NOMO-1 treated with DMSO at 0.1 percent for 48 hours (cell line): ENCODE measurements at regions not wholly inside any gene's neighbourhood (a gene's known extent, or its start where the extent isn't known, plus 50 kb on each side); places are given as distances from the start of the nearest gene placed in this dataset.
A peak's percentile ranks its signal among the peaks of the same experiment; 100 is the strongest.

Experiments
- DNase-seq: peaks from one replicate; lab custom pipeline; 2025; ENCODE audit not compliant: unreplicated experiment; lab: John Stamatoyannopoulos, UW

DNA sequence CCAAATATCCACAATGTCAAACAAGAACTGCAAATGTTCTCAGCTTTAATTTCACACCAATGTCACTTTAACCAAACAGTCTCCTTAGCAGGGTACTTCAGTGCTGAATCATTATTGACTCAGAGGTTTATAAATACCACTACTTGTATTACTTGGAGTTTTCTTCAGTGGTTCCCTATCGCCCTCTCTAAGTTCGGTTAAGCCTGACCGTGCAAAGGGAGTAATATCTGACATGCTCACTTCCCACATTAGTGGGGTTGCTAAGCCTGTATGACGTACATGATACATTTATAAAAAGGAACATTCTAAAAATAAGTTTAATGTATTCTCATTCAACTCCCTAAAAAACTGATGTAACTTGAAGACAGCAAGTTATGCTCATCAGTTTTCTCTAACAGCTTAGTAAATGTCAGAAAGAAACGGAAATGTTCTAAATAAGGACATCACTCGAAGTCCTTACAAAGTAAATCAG is 93.1 kb upstream of the ZC3H12C start:
- DNase-seq: peak; percentile 96

DNA sequence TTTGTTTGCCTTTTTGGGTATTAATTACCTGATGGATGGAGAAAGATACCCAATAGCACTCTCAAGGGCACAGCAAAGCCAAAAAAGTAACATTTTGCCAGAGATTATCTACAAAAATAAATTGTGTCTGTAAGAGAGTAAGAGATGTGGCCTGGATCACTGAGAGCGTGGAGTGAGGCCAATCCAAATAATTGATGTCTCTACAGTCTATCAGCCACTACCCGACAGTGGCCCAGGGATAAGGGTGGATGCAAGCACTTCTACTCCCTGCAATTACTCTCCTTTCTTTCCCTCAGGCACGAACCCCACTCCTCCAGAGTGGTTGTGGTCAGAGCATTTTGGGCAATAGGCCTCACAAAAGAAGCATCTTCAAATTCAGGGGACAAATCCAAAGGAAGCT is 92.3 kb upstream of the ZC3H12C start:
- DNase-seq: no peak

DNA sequence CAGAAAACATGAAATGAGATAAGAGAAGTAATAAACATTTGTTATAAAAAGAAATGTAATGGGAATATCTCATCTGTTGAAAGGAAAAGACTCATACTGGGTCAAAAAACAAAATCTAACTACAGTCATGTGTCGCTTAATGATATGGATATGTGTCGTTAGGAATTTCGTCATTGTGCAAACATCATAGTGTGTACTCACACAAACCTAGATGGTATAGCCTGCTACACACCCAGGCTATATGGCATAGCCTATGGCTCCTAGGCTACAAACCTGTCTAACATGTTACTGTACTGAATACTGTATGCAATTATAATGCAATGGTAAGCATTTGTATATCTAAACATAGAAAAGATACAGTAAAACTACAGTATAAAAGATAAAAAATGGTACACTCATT is 89.8 kb upstream of the ZC3H12C start:
- no peak for DNase-seq

DNA sequence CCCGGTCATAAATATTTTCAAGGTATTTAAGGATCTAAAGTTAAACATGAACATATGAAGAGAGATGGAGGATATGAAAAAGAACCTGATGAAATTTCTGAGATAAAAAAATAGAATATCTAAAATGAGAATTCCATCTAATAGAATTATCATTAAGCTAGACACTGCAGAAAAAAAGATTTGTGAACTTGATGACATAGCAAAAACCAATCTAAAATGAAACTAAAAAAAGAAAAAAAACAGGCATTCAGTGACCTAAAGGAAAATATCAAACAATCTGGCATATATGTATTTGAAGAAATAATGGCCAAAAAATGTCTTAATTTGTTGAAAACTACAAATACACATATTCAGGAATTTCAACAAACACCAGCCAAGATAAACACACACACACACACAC is 81.6 kb upstream of the ZC3H12C start:
- no peak for DNase-seq

DNA sequence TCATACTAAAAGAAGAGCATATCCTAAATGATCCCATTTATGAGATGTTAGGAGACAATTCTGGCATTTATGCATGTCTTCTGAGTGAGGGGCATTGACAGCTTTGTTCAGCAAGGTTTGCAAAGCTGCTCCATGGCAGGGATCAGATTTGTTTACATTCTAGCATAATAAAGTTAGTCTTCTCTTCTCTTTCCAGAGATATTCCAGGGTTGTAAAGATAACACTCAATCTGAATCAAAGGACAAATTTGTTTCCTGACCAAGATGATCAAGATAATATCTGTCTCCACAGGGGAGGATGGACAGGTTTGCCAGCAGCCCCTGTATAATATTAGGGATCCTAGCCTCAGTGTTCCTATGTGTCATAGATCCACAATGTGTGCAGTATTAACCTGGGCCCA is 77.5 kb upstream of the ZC3H12C start:
- no peak for DNase-seq

DNA sequence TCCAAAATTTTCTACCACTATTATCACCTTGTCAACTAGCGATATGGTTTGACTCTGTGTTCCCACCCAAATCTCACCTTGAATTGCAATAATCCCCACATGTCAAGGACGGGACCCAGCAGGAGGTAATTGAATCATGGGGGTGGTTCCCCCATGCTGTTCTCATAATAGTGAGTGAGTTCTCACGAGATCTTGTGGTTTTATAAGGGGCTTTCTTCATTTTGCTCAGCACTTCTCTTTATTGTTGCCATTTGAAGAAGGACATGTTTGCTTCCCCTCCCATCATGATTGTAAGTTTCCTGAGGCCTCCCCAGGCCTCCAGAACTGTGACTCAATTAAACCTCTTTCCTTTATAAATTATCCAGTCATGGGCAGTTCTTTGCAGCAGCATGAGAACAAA is 73.5 kb upstream of the ZC3H12C start:
- DNase-seq: no peak

DNA sequence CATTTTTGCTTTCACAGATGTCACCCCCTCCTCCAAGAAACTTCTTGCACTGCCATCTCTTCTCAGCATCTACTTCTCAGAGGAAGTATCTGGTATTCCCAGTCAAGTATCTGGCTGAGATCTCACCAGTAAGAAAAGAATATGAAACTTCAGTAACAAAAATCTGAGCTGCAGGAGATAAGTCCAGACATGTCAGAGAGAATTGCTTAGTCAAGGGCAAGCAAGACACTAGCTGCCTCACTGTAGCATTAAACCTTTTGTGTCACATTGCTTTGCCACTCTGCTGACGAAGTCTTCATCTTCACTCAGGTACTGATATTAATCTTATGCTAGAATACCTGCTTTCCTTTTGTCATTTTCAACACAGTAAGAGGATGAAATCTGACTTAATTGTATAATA is 70.6 kb upstream of the ZC3H12C start:
- no peak for DNase-seq

DNA sequence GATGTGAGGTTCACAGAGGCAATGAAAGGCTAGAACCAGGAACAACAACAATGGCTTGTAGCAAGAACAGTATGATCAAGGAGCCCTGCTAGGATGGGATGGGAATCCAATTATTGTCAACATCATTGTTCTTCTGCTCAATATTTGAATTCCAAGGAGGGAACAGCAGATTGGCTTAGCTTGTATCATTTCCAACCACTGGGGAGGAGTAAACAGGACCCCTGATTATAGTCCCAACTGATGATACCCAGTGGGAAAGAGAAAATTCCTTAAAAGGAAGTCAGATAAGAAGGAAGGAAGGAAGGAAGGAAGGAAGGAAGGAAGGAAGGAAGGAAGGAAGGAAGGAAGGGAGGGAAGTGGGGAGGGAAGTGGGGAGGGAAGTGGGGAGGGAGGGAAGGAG is 69.5 kb upstream of the ZC3H12C start:
- no peak for DNase-seq

DNA sequence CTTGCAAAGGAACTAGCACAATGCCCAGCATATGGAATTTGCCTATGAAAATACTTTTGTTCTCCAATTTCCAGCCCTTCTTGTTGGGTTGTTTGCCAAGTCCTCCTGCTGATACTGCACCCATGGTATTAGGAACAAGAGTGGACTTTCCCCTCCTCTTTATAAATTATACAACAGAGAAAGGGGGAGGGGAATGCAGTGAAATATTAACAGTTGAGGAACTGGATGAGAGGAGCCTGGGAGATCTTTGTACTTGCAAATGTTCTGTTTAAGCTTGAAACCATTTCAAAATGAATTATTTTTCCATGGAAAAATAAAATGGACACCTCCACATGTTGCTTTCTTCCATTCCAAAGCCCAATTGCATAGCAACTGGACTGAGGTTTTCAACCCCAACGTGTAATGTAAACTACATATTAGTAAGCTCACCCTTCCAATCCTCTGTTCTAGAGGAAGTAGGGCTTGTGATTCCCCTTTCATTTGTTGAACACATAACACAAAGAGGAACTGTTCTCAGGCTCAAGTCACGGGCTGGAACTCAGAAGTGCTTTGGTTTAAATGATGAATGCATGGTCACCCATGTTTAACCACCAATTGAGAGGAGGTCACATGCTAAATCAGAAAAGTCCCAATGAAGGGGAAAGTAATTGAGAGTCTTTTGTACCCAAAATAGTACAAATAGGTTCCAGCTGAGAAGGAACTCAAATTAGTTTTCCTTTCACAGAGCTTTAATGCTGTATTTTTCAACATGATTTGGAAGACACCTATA is 66.2 kb upstream of the ZC3H12C start:
- peak; percentile 92 for DNase-seq

DNA sequence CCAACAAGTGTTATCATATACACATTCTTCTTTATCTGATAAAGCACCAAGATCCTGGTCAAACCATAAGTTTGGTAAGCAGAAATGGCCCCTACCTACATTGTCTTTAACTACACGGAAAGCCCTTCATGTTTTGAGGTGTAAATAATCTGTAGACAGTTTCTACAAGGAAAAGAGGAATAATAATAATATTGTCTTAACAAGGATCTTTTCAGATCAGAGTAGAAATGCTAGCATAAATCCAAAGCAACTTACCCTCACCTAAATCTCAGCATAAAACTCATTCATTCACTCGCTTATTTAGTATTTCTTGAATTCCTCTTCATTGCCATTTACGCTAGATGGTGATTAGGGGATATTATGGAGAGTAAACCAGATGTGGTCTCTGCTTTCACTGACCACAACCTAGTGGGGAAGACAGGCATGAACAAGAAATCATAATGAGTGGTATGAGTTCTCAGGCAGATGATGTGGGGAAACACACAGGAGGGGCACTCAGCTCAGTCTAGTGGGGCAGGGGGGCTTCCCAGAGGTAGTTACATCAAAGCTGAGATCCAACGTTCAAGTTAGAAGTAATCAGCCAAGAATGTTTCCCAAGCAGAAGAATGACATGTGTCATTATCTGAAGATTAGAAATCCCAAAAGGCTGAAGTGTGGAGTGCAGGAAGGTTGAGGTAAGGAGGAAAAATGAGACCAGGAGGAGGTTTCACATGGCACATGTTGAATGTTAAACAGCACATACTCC is 65.4 kb upstream of the ZC3H12C start:
- DNase-seq: no peak

DNA sequence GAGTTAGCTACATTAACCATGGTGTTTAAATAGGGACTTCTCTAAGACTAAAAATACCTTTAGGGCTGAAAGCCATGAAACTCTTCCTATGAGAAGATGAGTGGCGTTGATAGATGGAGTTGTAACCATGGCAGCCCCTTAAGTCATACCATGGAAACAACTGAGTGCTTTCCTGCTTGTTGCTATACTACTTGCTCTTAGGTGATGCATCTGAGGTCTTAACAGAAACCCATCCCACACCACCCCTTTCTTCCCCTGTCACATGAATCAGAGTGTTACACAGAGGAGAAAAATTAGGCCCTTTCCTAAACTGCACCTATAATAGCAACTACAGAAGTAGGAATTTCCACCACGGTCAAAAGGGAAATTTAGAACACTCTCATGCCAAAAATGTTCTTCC is 64.3 kb upstream of the ZC3H12C start:
- no peak for DNase-seq

DNA sequence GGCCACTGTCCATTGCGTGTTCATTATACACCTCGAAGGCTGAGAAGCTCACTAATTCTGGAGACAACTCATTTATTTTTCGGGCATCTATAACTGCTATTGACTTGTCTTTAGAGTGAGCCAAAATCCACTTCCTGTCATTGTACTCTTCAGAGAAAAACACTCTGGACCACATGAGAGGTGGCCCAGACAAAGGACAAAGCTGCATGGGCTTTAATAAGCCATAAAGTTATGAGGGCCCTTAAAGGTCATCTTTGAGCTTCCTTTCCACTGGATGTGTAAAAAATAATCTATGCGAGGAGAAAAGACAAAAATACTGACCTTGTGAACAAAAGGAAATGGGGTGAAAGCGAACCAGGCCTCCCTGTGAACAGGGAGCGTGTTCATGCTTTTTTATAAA is 63.5 kb upstream of the ZC3H12C start:
- DNase-seq: no peak

DNA sequence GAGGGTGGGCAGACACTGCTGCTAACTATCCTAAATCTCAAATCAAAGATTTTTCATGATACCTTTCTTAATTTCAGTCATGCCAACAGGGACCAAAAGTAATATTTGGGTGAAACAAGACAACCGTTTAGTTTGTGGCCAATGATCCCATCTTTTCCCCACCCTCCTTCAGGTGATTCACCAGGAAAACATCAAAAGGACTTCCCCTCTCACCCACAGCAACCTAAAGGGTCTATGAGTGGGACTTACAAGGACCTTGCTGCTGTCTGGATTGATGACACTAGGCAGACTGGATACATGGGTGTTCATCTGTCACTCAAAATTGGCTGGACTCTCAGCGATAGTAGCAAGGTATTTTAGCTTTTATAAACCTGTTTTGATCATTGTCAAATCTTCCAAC is 62.0 kb upstream of the ZC3H12C start:
- no peak for DNase-seq

DNA sequence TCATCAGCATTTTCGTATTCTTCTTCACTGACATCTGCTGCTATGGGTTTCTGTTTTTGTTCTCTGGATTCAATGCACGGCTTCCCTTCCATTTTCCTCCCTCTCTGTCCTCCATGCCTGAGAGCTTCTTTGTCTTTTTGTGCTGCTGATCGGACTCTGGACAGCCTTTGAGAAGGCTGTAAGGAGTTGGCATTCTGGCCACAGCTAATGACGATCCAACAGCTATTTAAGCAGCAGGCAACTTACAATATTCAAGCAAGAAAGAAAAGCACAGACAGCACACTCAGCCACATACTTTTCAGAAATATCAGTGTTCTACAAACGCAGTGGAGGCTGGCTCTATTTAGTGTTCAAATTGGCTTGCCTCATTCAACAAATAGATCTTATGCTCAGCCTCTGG is 60.9 kb upstream of the ZC3H12C start:
- no peak for DNase-seq

DNA sequence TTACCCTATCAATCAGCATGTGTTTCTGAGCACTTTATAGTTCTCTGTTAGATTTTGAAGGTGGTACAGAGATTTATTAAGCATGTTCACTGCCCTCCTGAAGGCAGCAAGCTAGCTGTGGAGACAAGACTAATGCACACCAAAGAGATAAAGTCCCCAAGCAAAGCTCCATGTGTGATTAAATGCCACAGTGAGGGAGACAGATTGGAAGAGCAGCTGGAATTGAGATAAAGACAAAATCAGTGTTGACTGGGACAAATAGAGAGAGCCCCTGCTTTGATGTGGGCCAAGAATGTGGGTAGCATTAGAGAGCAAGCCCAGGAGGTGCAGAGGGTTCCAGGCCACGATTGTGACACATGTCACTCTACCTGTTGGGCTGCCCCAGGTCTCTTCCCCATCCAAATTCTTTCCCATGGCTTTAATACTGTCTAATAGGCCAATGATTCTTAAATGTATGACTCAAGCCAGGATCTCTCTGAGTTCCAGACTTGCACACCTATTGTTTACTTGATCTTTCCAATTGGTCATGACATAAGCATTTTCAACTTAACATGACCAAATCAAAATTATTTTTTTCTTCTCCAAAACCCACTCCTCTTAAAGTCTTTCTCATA is 60.1 kb upstream of the ZC3H12C start:
- DNase-seq: no peak

DNA sequence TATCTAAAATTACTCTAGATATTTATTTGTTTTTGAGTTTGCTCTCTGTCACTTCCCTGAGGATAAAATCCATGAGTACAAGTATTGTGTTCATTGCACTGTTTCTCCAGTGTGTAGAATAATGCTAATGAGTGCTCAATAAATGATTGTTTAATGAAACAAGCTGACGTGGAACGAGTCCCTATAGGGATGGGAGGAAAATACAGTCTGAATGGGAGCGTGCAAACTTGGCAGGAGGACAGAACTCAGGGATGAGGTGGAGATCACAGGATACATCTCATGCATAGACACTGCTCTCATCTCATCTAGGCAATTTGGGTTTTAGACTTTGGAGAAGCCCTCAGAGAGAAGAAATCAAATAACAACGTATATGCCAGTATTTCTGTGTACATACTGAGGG is 58.4 kb upstream of the ZC3H12C start:
- DNase-seq: no peak

DNA sequence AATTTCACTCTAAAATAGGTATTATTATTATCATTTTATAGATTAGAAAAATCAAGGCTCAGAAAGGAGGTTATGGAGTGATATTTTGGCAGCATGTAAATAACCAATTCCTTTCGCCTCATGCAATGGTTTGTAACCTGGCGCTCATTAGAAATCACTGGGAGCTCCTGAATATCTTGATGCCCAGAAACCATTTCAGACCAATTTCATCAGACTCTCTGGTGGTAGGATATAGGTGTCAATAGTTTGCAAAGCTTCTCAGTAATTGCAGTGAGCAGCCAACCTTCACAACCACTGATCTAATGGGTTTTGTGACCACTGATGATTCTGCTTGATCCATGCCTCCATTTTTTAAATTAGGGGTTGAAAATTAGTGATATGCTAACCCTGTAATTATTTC is 57.8 kb upstream of the ZC3H12C start:
- DNase-seq: no peak

DNA sequence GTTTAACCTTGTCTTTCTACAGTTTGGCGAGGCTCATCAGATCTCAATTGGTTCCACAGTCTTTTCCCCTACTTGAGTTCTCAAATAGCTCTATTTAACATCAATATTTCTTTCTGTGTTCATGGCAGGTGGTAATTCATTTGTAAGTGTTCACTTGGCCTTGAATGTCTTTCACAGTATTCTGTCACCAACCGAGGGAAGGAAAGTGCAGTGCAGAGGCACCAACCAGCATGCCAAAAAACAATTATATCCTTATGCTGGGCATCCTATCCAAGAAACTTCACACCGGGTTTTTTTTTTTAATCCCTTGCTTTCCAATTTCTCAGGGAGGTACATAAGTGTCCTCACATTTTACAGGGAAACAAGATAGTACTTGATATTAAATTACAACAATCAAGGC is 55.0 kb upstream of the ZC3H12C start:
- no peak for DNase-seq
